Type B pancreatic cell (in vitro differentiated cells): ENCODE measurements at regions not wholly inside any gene's neighbourhood (a gene's known extent, or its start where the extent isn't known, plus 50 kb on each side); places are given as distances from the start of the nearest gene placed in this dataset.
"Not testable (repeated sequence)": the region's sequence is repeated elsewhere in the genome, so short reads cannot be mapped to it uniquely, and the experiment has no call there.

ENCODE experiments used
- DNase-seq: peaks from one replicate; pipeline ENCODE4 v3.0.0; 2021; ENCODE audit warnings: mixed read lengths; ENCODE audit not compliant: unreplicated experiment; ENCODE audit errors: extremely low spot score
- H3K27ac Mint-ChIP-seq: 2 replicates; pipeline ENCODE4 v1.8.0; 2021; ENCODE audit warnings: mild to moderate bottlenecking, mixed read lengths
- H3K27me3 Mint-ChIP-seq: 2 replicates; pipeline ENCODE4 v1.8.0; 2021; ENCODE audit warnings: mixed read lengths
- H3K36me3 Mint-ChIP-seq: 2 replicates; pipeline ENCODE4 v1.8.0; 2021; ENCODE audit warnings: mixed read lengths
- H3K4me1 Mint-ChIP-seq: one replicate; pipeline ENCODE4 v1.8.0; 2021; ENCODE audit warnings: mixed read lengths; ENCODE audit not compliant: unreplicated experiment
- H3K4me3 Mint-ChIP-seq: 2 replicates; pipeline ENCODE4 v1.8.0; 2021; ENCODE audit warnings: mild to moderate bottlenecking, mixed read lengths
- H3K9me3 Mint-ChIP-seq: 2 replicates; pipeline ENCODE4 v1.8.0; 2021; ENCODE audit warnings: mixed read lengths
- TF ChIP-seq, protein P1 (sequence below): fragments of 200-600 bp; sonication (generic); conservative IDR thresholded peaks from 2 replicates; pipeline ENCODE4 v1.5.0; 2021; ENCODE audit warnings: antibody characterized with exemption, mild to moderate bottlenecking

DNA sequence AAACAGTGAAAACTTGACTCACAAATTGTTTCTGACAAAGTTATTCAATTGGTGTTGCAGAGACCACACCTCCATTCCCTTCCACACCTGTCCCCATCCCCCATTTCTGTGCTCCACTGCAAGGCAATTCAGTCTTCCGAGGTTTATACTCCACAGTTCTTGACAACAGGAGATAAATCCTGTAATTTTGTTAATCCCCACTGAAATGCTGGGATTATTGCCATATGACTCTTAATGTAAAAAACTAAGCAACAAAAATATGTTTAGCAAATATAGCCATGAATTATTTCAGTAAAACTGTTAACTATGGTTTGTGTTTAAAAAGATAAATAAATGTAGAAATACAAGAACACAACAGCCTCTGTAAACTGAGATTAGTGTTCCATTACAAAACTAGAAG lies 170.1 kb upstream of the SEMA3D start:
- H3K27me3 Mint-ChIP-seq, result no peaks in the 10 kb centered on the region
- H3K36me3 Mint-ChIP-seq, result no peaks in the 10 kb centered on the region
- H3K4me3 Mint-ChIP-seq, result no peak overlapping the region
- no peak for DNase-seq
- H3K9me3 Mint-ChIP-seq, result peaks cover 6% of the 10 kb centered on the region
- TF ChIP-seq, protein P1, sequence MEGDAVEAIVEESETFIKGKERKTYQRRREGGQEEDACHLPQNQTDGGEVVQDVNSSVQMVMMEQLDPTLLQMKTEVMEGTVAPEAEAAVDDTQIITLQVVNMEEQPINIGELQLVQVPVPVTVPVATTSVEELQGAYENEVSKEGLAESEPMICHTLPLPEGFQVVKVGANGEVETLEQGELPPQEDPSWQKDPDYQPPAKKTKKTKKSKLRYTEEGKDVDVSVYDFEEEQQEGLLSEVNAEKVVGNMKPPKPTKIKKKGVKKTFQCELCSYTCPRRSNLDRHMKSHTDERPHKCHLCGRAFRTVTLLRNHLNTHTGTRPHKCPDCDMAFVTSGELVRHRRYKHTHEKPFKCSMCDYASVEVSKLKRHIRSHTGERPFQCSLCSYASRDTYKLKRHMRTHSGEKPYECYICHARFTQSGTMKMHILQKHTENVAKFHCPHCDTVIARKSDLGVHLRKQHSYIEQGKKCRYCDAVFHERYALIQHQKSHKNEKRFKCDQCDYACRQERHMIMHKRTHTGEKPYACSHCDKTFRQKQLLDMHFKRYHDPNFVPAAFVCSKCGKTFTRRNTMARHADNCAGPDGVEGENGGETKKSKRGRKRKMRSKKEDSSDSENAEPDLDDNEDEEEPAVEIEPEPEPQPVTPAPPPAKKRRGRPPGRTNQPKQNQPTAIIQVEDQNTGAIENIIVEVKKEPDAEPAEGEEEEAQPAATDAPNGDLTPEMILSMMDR, result no peak
- H3K4me1 Mint-ChIP-seq, result no peaks in the 10 kb centered on the region
- H3K27ac Mint-ChIP-seq, result no peak overlapping the region

DNA sequence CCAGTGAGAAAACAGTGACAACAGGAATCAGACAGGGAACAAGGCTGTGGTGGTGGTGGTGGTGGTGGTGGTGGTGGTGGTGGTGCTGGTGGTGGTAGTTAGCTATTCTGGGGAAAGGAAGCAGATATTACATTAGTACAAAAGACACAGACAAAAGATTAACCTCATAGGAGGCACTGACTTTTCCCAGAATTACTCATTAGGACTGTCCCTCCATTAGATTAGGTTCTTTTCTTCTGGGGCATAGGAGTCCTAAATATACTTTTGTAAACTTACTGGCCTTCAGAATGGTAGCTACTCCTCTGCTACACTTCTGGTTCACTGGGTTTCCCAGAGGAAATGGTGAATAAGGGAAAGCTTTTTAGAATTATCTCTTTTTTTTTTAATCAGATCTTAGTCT lies 156.6 kb upstream of the SEMA3D start:
- no peaks in the 10 kb centered on the region for H3K36me3 Mint-ChIP-seq
- TF ChIP-seq, protein P1, result no peak
- no peaks in the 10 kb centered on the region for H3K27me3 Mint-ChIP-seq
- H3K4me1 Mint-ChIP-seq, result peaks cover 4% of the 10 kb centered on the region
- no peak overlapping the region for H3K27ac Mint-ChIP-seq
- DNase-seq, result no peak
- no peak overlapping the region for H3K4me3 Mint-ChIP-seq
- no peaks in the 10 kb centered on the region for H3K9me3 Mint-ChIP-seq

DNA sequence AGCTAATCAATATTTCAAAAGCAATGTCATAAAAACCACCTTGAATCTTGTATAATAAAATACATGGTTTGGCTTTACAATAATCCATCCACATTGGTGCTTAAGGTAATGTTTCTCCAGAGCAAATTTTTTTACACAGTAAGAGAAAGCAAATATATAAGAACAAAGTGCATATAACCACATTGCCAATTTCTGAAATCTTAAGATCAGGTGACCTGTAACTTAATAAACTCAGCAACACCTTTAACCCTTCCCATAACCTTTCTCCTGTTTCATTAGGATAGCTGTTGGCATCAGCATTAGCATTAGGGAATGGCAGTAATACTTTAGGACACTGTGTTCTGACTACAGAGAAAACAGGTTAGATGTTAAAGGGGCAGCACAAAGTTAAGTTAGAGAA lies 155.9 kb upstream of the SEMA3D start:
- H3K4me3 Mint-ChIP-seq, result no peak overlapping the region
- TF ChIP-seq, protein P1, result no peak
- H3K27ac Mint-ChIP-seq, result no peak overlapping the region
- H3K9me3 Mint-ChIP-seq, result no peaks in the 10 kb centered on the region
- peaks cover 4% of the 10 kb centered on the region for H3K4me1 Mint-ChIP-seq
- no peaks in the 10 kb centered on the region for H3K27me3 Mint-ChIP-seq
- no peaks in the 10 kb centered on the region for H3K36me3 Mint-ChIP-seq
- DNase-seq, result no peak

DNA sequence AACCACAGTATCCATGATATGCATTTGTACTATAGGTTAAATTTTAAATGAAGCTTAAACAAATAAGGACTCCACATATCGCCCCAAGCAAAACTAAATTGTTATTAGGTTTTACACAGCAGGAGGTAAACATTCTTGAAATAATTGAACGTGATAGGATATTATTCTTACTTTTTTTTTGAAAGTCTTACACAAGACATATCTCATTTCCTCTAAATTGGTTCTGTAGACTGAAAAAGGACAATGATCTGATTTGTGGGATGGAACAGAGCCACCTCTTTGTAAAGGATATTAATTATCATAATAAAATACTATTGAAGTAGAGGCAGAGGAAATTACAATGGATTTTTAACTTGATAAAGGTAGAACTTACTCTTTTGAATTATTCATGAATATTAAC lies 155.1 kb upstream of the SEMA3D start:
- H3K4me1 Mint-ChIP-seq, result peaks cover 4% of the 10 kb centered on the region
- TF ChIP-seq, protein P1, result no peak
- no peaks in the 10 kb centered on the region for H3K36me3 Mint-ChIP-seq
- H3K27me3 Mint-ChIP-seq, result no peaks in the 10 kb centered on the region
- H3K9me3 Mint-ChIP-seq, result no peaks in the 10 kb centered on the region
- H3K27ac Mint-ChIP-seq, result no peak overlapping the region
- no peak for DNase-seq
- H3K4me3 Mint-ChIP-seq, result no peak overlapping the region

DNA sequence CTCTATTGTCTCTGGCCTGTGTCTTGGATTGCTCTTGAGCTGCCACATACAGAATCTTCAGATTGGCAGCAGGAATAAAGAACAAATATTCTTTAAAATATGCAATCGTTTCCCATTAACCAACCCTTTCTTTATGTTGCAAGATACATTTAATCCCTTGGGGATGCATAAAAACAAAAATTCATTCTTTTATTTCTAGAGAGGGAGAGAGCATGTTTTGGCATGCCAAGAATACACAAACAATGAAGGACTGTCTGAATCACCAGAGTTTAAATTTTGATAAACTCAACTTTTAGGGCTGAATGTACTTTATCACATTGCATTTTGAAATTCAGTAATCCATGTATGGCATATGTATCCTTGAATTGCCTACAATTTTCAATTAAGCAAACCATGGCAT lies 154.3 kb upstream of the SEMA3D start:
- H3K36me3 Mint-ChIP-seq, result no peaks in the 10 kb centered on the region
- H3K9me3 Mint-ChIP-seq, result peaks cover under 1% of the 10 kb centered on the region
- no peak for DNase-seq
- peaks cover 4% of the 10 kb centered on the region for H3K4me1 Mint-ChIP-seq
- no peak overlapping the region for H3K27ac Mint-ChIP-seq
- TF ChIP-seq, protein P1, result no peak
- H3K27me3 Mint-ChIP-seq, result no peaks in the 10 kb centered on the region
- no peak overlapping the region for H3K4me3 Mint-ChIP-seq

DNA sequence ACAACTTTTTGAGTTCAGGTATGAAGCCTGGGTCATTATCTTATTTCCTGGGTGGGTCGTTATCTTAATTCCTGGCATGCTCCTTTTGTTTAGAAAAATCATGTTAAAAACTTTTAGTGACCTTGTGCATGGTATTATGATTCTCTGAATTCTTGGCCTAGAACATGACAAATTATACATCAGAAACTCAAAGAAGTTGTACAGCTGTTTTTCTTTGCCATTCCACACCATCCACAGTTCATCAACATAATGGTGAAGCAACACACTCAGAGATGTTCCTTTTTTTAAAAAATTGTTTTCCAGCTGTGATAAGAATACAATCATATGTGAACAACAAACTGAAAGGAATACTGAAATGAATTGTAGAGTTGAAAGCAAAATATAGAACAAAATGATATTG lies 149.2 kb upstream of the SEMA3D start:
- TF ChIP-seq, protein P1, result no peak

DNA sequence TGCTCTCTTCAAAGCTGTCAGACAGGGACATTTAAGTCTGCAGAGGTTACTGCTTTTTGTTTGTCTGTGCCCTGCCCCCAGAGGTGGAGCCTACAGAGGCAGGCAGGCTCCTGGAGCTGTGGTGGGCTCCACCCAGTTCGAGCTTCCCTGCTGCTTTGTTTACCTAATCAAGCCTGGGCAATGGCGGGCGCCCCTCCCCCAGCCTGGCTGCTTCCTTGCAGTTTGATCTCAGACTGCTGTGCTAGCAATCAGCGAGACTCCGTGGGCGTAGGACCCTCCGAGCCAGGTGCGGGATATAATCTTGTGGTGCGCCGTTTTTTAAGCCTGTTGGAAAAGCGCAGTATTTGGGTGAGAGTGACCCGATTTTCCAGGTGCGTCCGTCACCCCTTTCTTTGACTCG lies 148.3 kb upstream of the SEMA3D start:
- not testable (repeated sequence) for H3K27me3 Mint-ChIP-seq, H3K27ac Mint-ChIP-seq, H3K4me3 Mint-ChIP-seq, DNase-seq, H3K4me1 Mint-ChIP-seq, H3K36me3 Mint-ChIP-seq, H3K9me3 Mint-ChIP-seq

More for the DNA sequence above, 149.2 kb upstream of the SEMA3D start:
- H3K27ac Mint-ChIP-seq, result no peak overlapping the region
- H3K4me1 Mint-ChIP-seq, result peaks cover 4% of the 10 kb centered on the region
- no peak overlapping the region for H3K4me3 Mint-ChIP-seq
- DNase-seq, result no peak
- peaks cover 5% of the 10 kb centered on the region for H3K9me3 Mint-ChIP-seq
- no peaks in the 10 kb centered on the region for H3K36me3 Mint-ChIP-seq
- H3K27me3 Mint-ChIP-seq, result no peaks in the 10 kb centered on the region
